ENCODE measurements at regions not wholly inside any gene's neighbourhood (a gene's known extent, or its start where the extent isn't known, plus 50 kb on each side); places are given as distances from the start of the nearest gene placed in this dataset.

- no peaks in the 10 kb centered on the region for H3K27me3 ChIP-seq (ENCODE audit: control insufficient read depth, insufficient read depth, low read length)
- no peaks in the 10 kb centered on the region for H3K36me3 ChIP-seq (ENCODE audit: control insufficient read depth, insufficient read depth, low read length)
- no peak overlapping the region for H2AFZ ChIP-seq
- no peak for TF ChIP-seq CTCF (IDR thresholded peaks at IDR 0.05)
- H3K9ac ChIP-seq, result no peak overlapping the region
- H3K79me2 ChIP-seq, result no peaks in the 10 kb centered on the region
- H3K27ac ChIP-seq, result no peak overlapping the region
- H3K4me2 ChIP-seq (ENCODE audit: low read length), result no peak overlapping the region
- no peak overlapping the region for H3K4me3 ChIP-seq (ENCODE audit: low read depth, low read length)
- H3K4me1 ChIP-seq, result no peaks in the 10 kb centered on the region
- no peaks in the 10 kb centered on the region for H3K9me3 ChIP-seq (ENCODE audit: control insufficient read depth, low read length)
These were observed 170.8 kb downstream of the INO80D start for GRCh38 chr2:205915130-205915524.

- TF ChIP-seq CTCF (IDR thresholded peaks at IDR 0.05), result no peak
- no peaks in the 10 kb centered on the region for H3K36me3 ChIP-seq (ENCODE audit: control insufficient read depth, insufficient read depth, low read length)
- H3K4me1 ChIP-seq, result no peaks in the 10 kb centered on the region
- no peak overlapping the region for H3K4me3 ChIP-seq (ENCODE audit: low read depth, low read length)
- H3K27ac ChIP-seq, result no peak overlapping the region
- no peaks in the 10 kb centered on the region for H3K27me3 ChIP-seq (ENCODE audit: control insufficient read depth, insufficient read depth, low read length)
- H3K4me2 ChIP-seq (ENCODE audit: low read length), result no peak overlapping the region
- H3K79me2 ChIP-seq, result no peaks in the 10 kb centered on the region
- no peak overlapping the region for H2AFZ ChIP-seq
- no peak overlapping the region for H3K9ac ChIP-seq
- H3K9me3 ChIP-seq (ENCODE audit: control insufficient read depth, low read length), result no peaks in the 10 kb centered on the region
These were observed 171.5 kb downstream of the INO80D start for GRCh38 chr2:205914213-205915129.

- H3K9ac ChIP-seq, result no peak overlapping the region
- no peak for TF ChIP-seq CTCF (IDR thresholded peaks at IDR 0.05)
- no peak overlapping the region for H3K4me3 ChIP-seq (ENCODE audit: low read depth, low read length)
- H3K27ac ChIP-seq, result no peak overlapping the region
- H3K36me3 ChIP-seq (ENCODE audit: control insufficient read depth, insufficient read depth, low read length), result no peaks in the 10 kb centered on the region
- no peak overlapping the region for H2AFZ ChIP-seq
- H3K79me2 ChIP-seq, result no peaks in the 10 kb centered on the region
- no peaks in the 10 kb centered on the region for H3K9me3 ChIP-seq (ENCODE audit: control insufficient read depth, low read length)
- no peak overlapping the region for H3K4me2 ChIP-seq (ENCODE audit: low read length)
- H3K27me3 ChIP-seq (ENCODE audit: control insufficient read depth, insufficient read depth, low read length), result no peaks in the 10 kb centered on the region
- H3K4me1 ChIP-seq, result no peaks in the 10 kb centered on the region
These were observed 172.3 kb downstream of the INO80D start for GRCh38 chr2:205913668-205914067.

- Histone ChIP-seq H3K27me3 (ENCODE audit: control insufficient read depth, insufficient read depth, low read length) (no peaks in the 10 kb centered on the region), H3K9me3 (ENCODE audit: control insufficient read depth, low read length) (no peaks in the 10 kb centered on the region), H3K4me3 (ENCODE audit: low read depth, low read length) (no peak overlapping the region), H3K36me3 (ENCODE audit: control insufficient read depth, insufficient read depth, low read length) (no peaks in the 10 kb centered on the region), H3K4me1 (no peaks in the 10 kb centered on the region), H3K9ac (no peak overlapping the region), H2AFZ (no peak overlapping the region), H3K27ac (no peak overlapping the region), H3K4me2 (ENCODE audit: low read length) (no peak overlapping the region), H3K79me2 (no peaks in the 10 kb centered on the region)
- TF ChIP-seq CTCF (IDR thresholded peaks at IDR 0.05), result no peak
These were observed 174.7 kb downstream of the INO80D start for GRCh38 chr2:205911306-205911705.

- no peak overlapping the region for H3K4me3 ChIP-seq (ENCODE audit: low read depth, low read length)
These were observed 176.8 kb downstream of the INO80D start for GRCh38 chr2:205909184-205909572.

More at GRCh38 chr2:205909184-205909572, 176.8 kb downstream of the INO80D start:
- H2AFZ ChIP-seq, result no peak overlapping the region
- no peaks in the 10 kb centered on the region for H3K79me2 ChIP-seq
- H3K9me3 ChIP-seq (ENCODE audit: control insufficient read depth, low read length), result no peaks in the 10 kb centered on the region
- no peaks in the 10 kb centered on the region for H3K4me1 ChIP-seq
- no peaks in the 10 kb centered on the region for H3K36me3 ChIP-seq (ENCODE audit: control insufficient read depth, insufficient read depth, low read length)
- no peak overlapping the region for H3K9ac ChIP-seq
- no peak for TF ChIP-seq CTCF (IDR thresholded peaks at IDR 0.05)
- no peak overlapping the region for H3K4me2 ChIP-seq (ENCODE audit: low read length)
- H3K27ac ChIP-seq, result no peak overlapping the region
- H3K27me3 ChIP-seq (ENCODE audit: control insufficient read depth, insufficient read depth, low read length), result no peaks in the 10 kb centered on the region
